PC-3 (cell line): ENCODE measurements at regions not wholly inside any gene's neighbourhood (a gene's known extent, or its start where the extent isn't known, plus 50 kb on each side); places are given as distances from the start of the nearest gene placed in this dataset.

Source experiments
- ATAC-seq: fragments of 200-7000 bp; cut with Tn5 transposase; 2 replicates; pipeline ENCODE4 v1.9.1; 2020; ENCODE audit warnings: mild to moderate bottlenecking, moderate library complexity
- BruUV-seq: library from RNA; stranded (reverse); fragments of 400-500 nt; replicated peaks from 2 replicates; lab custom pipeline; 2021; lab: Mats Ljungman, UMichigan
- CTCF ChIA-PET: fragments of 300-600 bp; sonication (Branson Sonifier 250); formaldehyde crosslinking; loops from one replicate; lab custom pipeline; 2022; ENCODE audit warnings: antibody characterized with exemption; lab: Charles Lee
- POLR2A ChIA-PET: fragments of 300-600 bp; sonication (Branson Sonifier 250); formaldehyde crosslinking; loops from one replicate; lab custom pipeline; 2022; ENCODE audit warnings: antibody characterized with exemption; ENCODE audit not compliant: unreplicated experiment; lab: Charles Lee
- DNase-seq: peaks from one replicate; pipeline ENCODE4 v3.0.0-alpha.2; 2015
- H2AFZ ChIP-seq: fragments of 300-600 bp; sonication (generic); 2 replicates; pipeline ENCODE4 v1.6.0; 2016; ENCODE audit warnings: antibody characterized with exemption, low read length
- H3F3A ChIP-seq: fragments of 300-600 bp; sonication (generic); one replicate; pipeline ENCODE4 v1.6.0; 2017; ENCODE audit warnings: antibody characterized with exemption, low read length, control low read depth, mild to moderate bottlenecking; ENCODE audit not compliant: unreplicated experiment
- H3K27ac ChIP-seq: fragments of 300-600 bp; sonication (generic); 2 replicates; pipeline ENCODE4 v1.5.1; 2016; ENCODE audit warnings: mild to moderate bottlenecking, low read length
- H3K27me3 ChIP-seq: fragments of 300-600 bp; sonication (generic); 2 replicates; pipeline ENCODE4 v1.6.1; 2016; ENCODE audit warnings: low read length, mixed read lengths
- H3K36me3 ChIP-seq: fragments of 300-600 bp; sonication (generic); 2 replicates; pipeline ENCODE4 v1.6.1; 2016; ENCODE audit warnings: low read depth, mixed run types, low read length, mixed read lengths
- H3K4me1 ChIP-seq: fragments of 300-600 bp; sonication (generic); 2 replicates; pipeline ENCODE4 v1.5.1; 2016; ENCODE audit warnings: low read length; ENCODE audit not compliant: insufficient read depth
- H3K4me2 ChIP-seq: fragments of 300-600 bp; sonication (generic); 2 replicates; pipeline ENCODE4 v1.6.0; 2016; ENCODE audit warnings: low read length
- H3K4me3 ChIP-seq: fragments of 300-600 bp; sonication (generic); 2 replicates; pipeline ENCODE4 v1.5.1; 2016; ENCODE audit warnings: mild to moderate bottlenecking, low read length, mixed read lengths
- H3K79me2 ChIP-seq: fragments of 300-600 bp; sonication (generic); 2 replicates; pipeline ENCODE4 v1.6.1; 2017; ENCODE audit warnings: low read length, mixed read lengths
- H3K9ac ChIP-seq: fragments of 300-600 bp; sonication (generic); 2 replicates; pipeline ENCODE4 v1.6.0; 2016; ENCODE audit warnings: mild to moderate bottlenecking, low read length
- H3K9me2 ChIP-seq: fragments of 300-600 bp; sonication (generic); replicated peaks from 2 replicates; pipeline ENCODE4 v1.6.1; 2016; ENCODE audit warnings: mixed run types, low read length, mixed read lengths
- H3K9me3 ChIP-seq: fragments of 300-600 bp; sonication (generic); 2 replicates; pipeline ENCODE4 v1.6.1; 2016; ENCODE audit warnings: low read length, mixed read lengths
- H4K20me1 ChIP-seq: fragments of 300-600 bp; sonication (generic); 2 replicates; pipeline ENCODE4 v1.6.1; 2016; ENCODE audit warnings: low read length, mixed read lengths
- EZH2 ChIP-seq: fragments of 300-600 bp; sonication (generic); IDR thresholded peaks from one replicate; pipeline ENCODE4 v1.6.1; 2017; ENCODE audit warnings: antibody characterized with exemption, mild to moderate bottlenecking, low read length; ENCODE audit not compliant: unreplicated experiment
- EZH2phosphoT487 ChIP-seq: fragments of 300-600 bp; sonication (generic); IDR thresholded peaks from 2 replicates; pipeline ENCODE4 v1.6.1; 2018; ENCODE audit warnings: mild to moderate bottlenecking, antibody characterized with exemption, low read length, borderline replicate concordance
- intact Hi-C: fragments of 100-400 bp; cut with micrococcal nuclease; formaldehyde crosslinking; loops from 2 replicates; pipeline ENCODE4 v1.9.0; 2023
- TF ChIP-seq, protein P1 (sequence below): fragments of 300-600 bp; sonication (generic); conservative IDR thresholded peaks from 2 replicates; pipeline ENCODE4 v1.5.1; 2017; ENCODE audit warnings: antibody characterized with exemption, low read depth, mild to moderate bottlenecking, low read length

- no peaks in the 10 kb centered on the region for H3F3A ChIP-seq
- no peak overlapping the region for H3K27ac ChIP-seq
- H3K79me2 ChIP-seq: no peaks in the 10 kb centered on the region
- POLR2A ChIA-PET: no interaction called here
- DNase-seq (peak; percentile 38), ATAC-seq (no peak)
- H3K4me1 ChIP-seq: 0 out of 2 replicates have a peak, but pooled peaks cover 7% of the 10 kb centered on the region
- no peaks in the 10 kb centered on the region for H4K20me1 ChIP-seq
- TF ChIP-seq, protein P1, sequence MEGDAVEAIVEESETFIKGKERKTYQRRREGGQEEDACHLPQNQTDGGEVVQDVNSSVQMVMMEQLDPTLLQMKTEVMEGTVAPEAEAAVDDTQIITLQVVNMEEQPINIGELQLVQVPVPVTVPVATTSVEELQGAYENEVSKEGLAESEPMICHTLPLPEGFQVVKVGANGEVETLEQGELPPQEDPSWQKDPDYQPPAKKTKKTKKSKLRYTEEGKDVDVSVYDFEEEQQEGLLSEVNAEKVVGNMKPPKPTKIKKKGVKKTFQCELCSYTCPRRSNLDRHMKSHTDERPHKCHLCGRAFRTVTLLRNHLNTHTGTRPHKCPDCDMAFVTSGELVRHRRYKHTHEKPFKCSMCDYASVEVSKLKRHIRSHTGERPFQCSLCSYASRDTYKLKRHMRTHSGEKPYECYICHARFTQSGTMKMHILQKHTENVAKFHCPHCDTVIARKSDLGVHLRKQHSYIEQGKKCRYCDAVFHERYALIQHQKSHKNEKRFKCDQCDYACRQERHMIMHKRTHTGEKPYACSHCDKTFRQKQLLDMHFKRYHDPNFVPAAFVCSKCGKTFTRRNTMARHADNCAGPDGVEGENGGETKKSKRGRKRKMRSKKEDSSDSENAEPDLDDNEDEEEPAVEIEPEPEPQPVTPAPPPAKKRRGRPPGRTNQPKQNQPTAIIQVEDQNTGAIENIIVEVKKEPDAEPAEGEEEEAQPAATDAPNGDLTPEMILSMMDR: no peak
- TF ChIP-seq EZH2phosphoT487: no peak
- no peak overlapping the region for H2AFZ ChIP-seq
- no peak overlapping the region for H3K4me2 ChIP-seq
- no peaks in the 10 kb centered on the region for H3K36me3 ChIP-seq
- intact Hi-C loops: no loop called here
- CTCF ChIA-PET: no interaction called here
- H3K27me3 ChIP-seq: peaks cover 39% of the 10 kb centered on the region
- H3K9me3 ChIP-seq: no peaks in the 10 kb centered on the region
- H3K9me2 ChIP-seq: no peaks in the 10 kb centered on the region
- no peak overlapping the region for H3K4me3 ChIP-seq
- no peak overlapping the region for H3K9ac ChIP-seq
- no TSS peak for BruUV-seq
These were observed 52.5 kb upstream of the CORO2B start for GRCh38 chr15:68526269-68526668.

DNA sequence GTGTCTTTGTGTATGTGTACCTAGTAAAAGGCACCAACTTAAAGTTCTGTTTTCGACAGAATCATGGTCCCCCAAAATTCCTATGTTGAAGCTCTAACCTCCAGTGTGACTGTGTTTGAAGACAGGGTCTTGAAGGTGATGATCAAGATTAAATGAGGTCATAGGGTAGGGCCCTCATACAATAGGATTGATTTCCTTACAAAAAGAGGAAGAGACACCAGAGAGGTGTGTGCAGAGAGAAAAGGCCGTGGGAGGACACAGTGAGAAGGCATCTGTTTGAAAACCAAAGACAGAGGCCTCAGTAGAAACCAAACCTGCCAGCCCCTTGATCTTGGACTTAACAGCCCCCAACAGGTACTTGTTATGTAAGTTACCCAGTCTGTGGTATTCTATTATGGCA, 52.0 kb upstream of the CORO2B start:
- BruUV-seq: no TSS peak

GRCh38 chr15:68528626-68529290, 50.0 kb upstream of the CORO2B start:
- H3K4me1 ChIP-seq: 0 out of 2 replicates have a peak, but pooled peaks cover 7% of the 10 kb centered on the region
- 0 out of 2 replicates have a peak overlapping the region, but pooled peaks have one; percentile 15 for H2AFZ ChIP-seq
- no peaks in the 10 kb centered on the region for H3F3A ChIP-seq
- no peaks in the 10 kb centered on the region for H3K36me3 ChIP-seq
- no peak overlapping the region for H3K9ac ChIP-seq
- H3K27ac ChIP-seq: no peak overlapping the region
- no peaks in the 10 kb centered on the region for H3K9me2 ChIP-seq
- no peaks in the 10 kb centered on the region for H4K20me1 ChIP-seq
- ChIA-PET POLR2A (no interaction called here), CTCF (no interaction called here)
- H3K79me2 ChIP-seq: no peaks in the 10 kb centered on the region
- intact Hi-C loops: no loop called here
- peak overlapping the region; percentile 51 for H3K4me2 ChIP-seq
- DNase-seq: peak; percentile 52
- ATAC-seq: no peak
- no peaks in the 10 kb centered on the region for H3K9me3 ChIP-seq
- no TSS peak for BruUV-seq
- 0 out of 2 replicates have a peak, but pooled peaks cover 21% of the 10 kb centered on the region for H3K27me3 ChIP-seq
- TF ChIP-seq, protein P1: no peak
- TF ChIP-seq EZH2phosphoT487 (no peak), EZH2 (no peak)
- peak overlapping the region; percentile 21; the same call in 1 of the 2 replicates for H3K4me3 ChIP-seq

More for the DNA sequence above, 52.0 kb upstream of the CORO2B start:
- Histone ChIP-seq H3K4me1 (0 out of 2 replicates have a peak, but pooled peaks cover 7% of the 10 kb centered on the region), H3K36me3 (no peaks in the 10 kb centered on the region), H3K9me2 (no peaks in the 10 kb centered on the region), H3K79me2 (no peaks in the 10 kb centered on the region), H3K27me3 (peaks cover 33% of the 10 kb centered on the region), H3K4me3 (no peak overlapping the region), H3K9me3 (no peaks in the 10 kb centered on the region), H3K9ac (no peak overlapping the region), H3K4me2 (no peak overlapping the region), H2AFZ (no peak overlapping the region), H4K20me1 (no peaks in the 10 kb centered on the region), H3K27ac (no peak overlapping the region), H3F3A (no peaks in the 10 kb centered on the region)
- CTCF ChIA-PET: no interaction called here
- intact Hi-C loops: no loop called here
- ATAC-seq: no peak
- POLR2A ChIA-PET: no interaction called here
- TF ChIP-seq EZH2phosphoT487: no peak
- TF ChIP-seq, protein P1: no peak
- no peak for TF ChIP-seq EZH2
- no peak for DNase-seq
